ENCODE measurements at regions not wholly inside any gene's neighbourhood (a gene's known extent, or its start where the extent isn't known, plus 50 kb on each side); places are given as distances from the start of the nearest gene placed in this dataset.
"Not testable (repeated sequence)": the region's sequence is repeated elsewhere in the genome, so short reads cannot be mapped to it uniquely, and the experiment has no call there.

DNA sequence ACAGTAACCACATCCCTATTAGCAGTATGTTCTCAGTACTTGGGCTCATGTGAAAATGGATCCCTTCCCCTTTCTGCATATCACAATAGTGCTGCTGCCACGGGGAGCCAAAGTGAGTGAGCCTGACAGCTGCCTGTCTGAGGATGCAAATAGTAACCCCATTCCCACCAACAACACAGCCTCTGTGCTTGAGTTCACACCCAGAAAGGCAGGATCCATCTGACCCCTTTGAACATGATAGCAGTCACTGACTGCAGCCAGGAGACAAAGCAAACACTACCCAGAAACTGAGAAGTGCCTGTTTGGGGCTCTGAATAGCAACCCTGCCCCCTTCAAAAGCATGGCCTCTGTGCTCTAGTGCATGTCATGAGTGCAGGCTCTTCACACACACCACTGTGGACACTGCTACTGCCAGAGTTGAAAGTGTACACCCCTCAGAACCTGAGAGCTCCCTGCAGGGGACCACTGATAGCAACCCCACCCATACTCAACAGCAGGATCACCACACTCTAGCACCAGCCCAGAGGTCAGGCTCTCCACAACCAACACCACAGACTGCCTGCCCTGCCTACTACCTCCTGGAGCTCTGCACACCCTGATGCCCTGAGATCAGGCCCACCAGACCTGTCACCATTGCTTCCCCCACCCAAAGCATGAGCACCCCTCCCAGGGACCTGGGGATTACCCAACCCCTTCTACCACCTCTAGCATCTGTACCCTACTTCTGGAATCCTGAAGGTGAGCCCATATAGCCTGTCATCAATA lies 1563.5 kb upstream of the PRR20A start:
- Histone ChIP-seq H3K9me3 (ENCODE audit: control insufficient read depth in 4 of 4, insufficient read depth in 3 of 4, low read length in 3 of 4) (no peaks in the 10 kb centered on the region), H3K4me1 (ENCODE audit: control insufficient read depth in 5 of 5, insufficient read depth in 5 of 5, low read length in 5 of 5) (no peaks in the 10 kb centered on the region), H3K4me3 (no peak overlapping the region), H3K36me3 (ENCODE audit: control insufficient read depth in 4 of 4, insufficient read depth in 4 of 4, low read length in 4 of 4) (no peaks in the 10 kb centered on the region), H3K9ac (ENCODE audit: insufficient read depth in 1 of 2, low read length in 2 of 2) (no peak overlapping the region), H3K27me3 (ENCODE audit: control insufficient read depth in 3 of 3, insufficient read depth in 3 of 3, low read length in 2 of 3) (no peaks in the 10 kb centered on the region), H3K27ac (ENCODE audit: low read depth in 1 of 2, low read length in 1 of 2) (no peak overlapping the region)
- no peak for TF ChIP-seq CTCF (IDR thresholded peaks at IDR 0.05; ENCODE audit: control extremely low read depth, extremely low read depth)
- DNase-seq: no peak
- ATAC-seq (ENCODE audit: insufficient read depth, low FRiP score): no peak
- 0 to 17% methylated on average over 1 of the region's 1 CpG for WGBS, 2 donors

- TF ChIP-seq CTCF (IDR thresholded peaks at IDR 0.05; ENCODE audit: control extremely low read depth, extremely low read depth): no peak
- ATAC-seq (ENCODE audit: insufficient read depth, low FRiP score) (no peak), DNase-seq (no peak)
- no peaks in the 10 kb centered on the region for H3K9me3 ChIP-seq (ENCODE audit: control insufficient read depth in 4 of 4, insufficient read depth in 3 of 4, low read length in 3 of 4)
- no peak overlapping the region for H3K27ac ChIP-seq (ENCODE audit: low read depth in 1 of 2, low read length in 1 of 2)
- H3K4me1 ChIP-seq (ENCODE audit: control insufficient read depth in 5 of 5, insufficient read depth in 5 of 5, low read length in 5 of 5): no peaks in the 10 kb centered on the region
- H3K4me3 ChIP-seq: no peak overlapping the region
- no peaks in the 10 kb centered on the region for H3K27me3 ChIP-seq (ENCODE audit: control insufficient read depth in 3 of 3, insufficient read depth in 3 of 3, low read length in 2 of 3)
- no peaks in the 10 kb centered on the region for H3K36me3 ChIP-seq (ENCODE audit: control insufficient read depth in 4 of 4, insufficient read depth in 4 of 4, low read length in 4 of 4)
- no peak overlapping the region for H3K9ac ChIP-seq (ENCODE audit: insufficient read depth in 1 of 2, low read length in 2 of 2)
- WGBS, 2 donors: 37 to 79% methylated on average over 2 of the region's 2 CpGs
These were observed 1562.9 kb upstream of the PRR20A start for GRCh38 chr13:55577847-55578210.

- not testable (repeated sequence) for H3K27me3 ChIP-seq (ENCODE audit: control insufficient read depth in 3 of 3, insufficient read depth in 3 of 3, low read length in 2 of 3); H3K4me1 ChIP-seq (ENCODE audit: control insufficient read depth in 5 of 5, insufficient read depth in 5 of 5, low read length in 5 of 5); H3K4me3 ChIP-seq; DNase-seq; ATAC-seq (ENCODE audit: insufficient read depth, low FRiP score); H3K27ac ChIP-seq (ENCODE audit: low read depth in 1 of 2, low read length in 1 of 2); H3K9ac ChIP-seq (ENCODE audit: insufficient read depth in 1 of 2, low read length in 2 of 2); H3K36me3 ChIP-seq (ENCODE audit: control insufficient read depth in 4 of 4, insufficient read depth in 4 of 4, low read length in 4 of 4); H3K9me3 ChIP-seq (ENCODE audit: control insufficient read depth in 4 of 4, insufficient read depth in 3 of 4, low read length in 3 of 4)
- 65 to 78% methylated on average over 4 of the region's 4 CpGs for WGBS, 2 donors
These were observed 1558.4 kb upstream of the PRR20A start for GRCh38 chr13:55582294-55582693.

- no peaks in the 10 kb centered on the region for H3K36me3 ChIP-seq (ENCODE audit: control insufficient read depth in 4 of 4, insufficient read depth in 4 of 4, low read length in 4 of 4)
- TF ChIP-seq CTCF (IDR thresholded peaks at IDR 0.05; ENCODE audit: control extremely low read depth, extremely low read depth): no peak
- 49 to 78% methylated on average over 5 to 6 of the region's 6 CpGs for WGBS, 2 donors
- no peak overlapping the region for H3K9ac ChIP-seq (ENCODE audit: insufficient read depth in 1 of 2, low read length in 2 of 2)
- peaks cover 0 to 6% (median 0%) of the 10 kb centered on the region in 4 donors for H3K9me3 ChIP-seq (ENCODE audit: control insufficient read depth in 4 of 4, insufficient read depth in 3 of 4, low read length in 3 of 4)
- H3K27me3 ChIP-seq (ENCODE audit: control insufficient read depth in 3 of 3, insufficient read depth in 3 of 3, low read length in 2 of 3): no peaks in the 10 kb centered on the region
- H3K4me3 ChIP-seq: no peak overlapping the region
- no peaks in the 10 kb centered on the region for H3K4me1 ChIP-seq (ENCODE audit: control insufficient read depth in 5 of 5, insufficient read depth in 5 of 5, low read length in 5 of 5)
- ATAC-seq (ENCODE audit: insufficient read depth, low FRiP score) (no peak), DNase-seq (no peak)
- no peak overlapping the region for H3K27ac ChIP-seq (ENCODE audit: low read depth in 1 of 2, low read length in 1 of 2)
These were observed 1556.6 kb upstream of the PRR20A start for GRCh38 chr13:55583953-55584593.

All from lung (tissue), 11 donors.